NCI-H128 (cell line): ENCODE measurements at regions not wholly inside any gene's neighbourhood (a gene's known extent, or its start where the extent isn't known, plus 50 kb on each side); places are given as distances from the start of the nearest gene placed in this dataset.
"Not testable (repeated sequence)": the region's sequence is repeated elsewhere in the genome, so short reads cannot be mapped to it uniquely, and the experiment has no call there.

ENCODE experiments used
- DNase-seq: peaks from one replicate; lab custom pipeline; 2025; ENCODE audit not compliant: unreplicated experiment; lab: John Stamatoyannopoulos, UW

- no peak for DNase-seq
These were observed 54.4 kb upstream of the LGR5 start for GRCh38 chr12:71385155-71385554.

- DNase-seq = not testable (repeated sequence)
These were observed 62.8 kb upstream of the LGR5 start for GRCh38 chr12:71376711-71377355.

- no peak for DNase-seq
These were observed 68.5 kb upstream of the LGR5 start for GRCh38 chr12:71371122-71371521.

- DNase-seq = no peak
These were observed 79.6 kb upstream of the LGR5 start for GRCh38 chr12:71360013-71360412.

GRCh38 chr12:71356569-71356968 lies 83.0 kb upstream of the LGR5 start:
- DNase-seq = no peak

GRCh38 chr12:71354871-71355270 lies 84.7 kb upstream of the LGR5 start:
- DNase-seq = no peak

GRCh38 chr12:71353607-71354006 lies 86.0 kb upstream of the LGR5 start:
- no peak for DNase-seq

- no peak for DNase-seq
These were observed 89.6 kb upstream of the LGR5 start for GRCh38 chr12:71349950-71350349.

- no peak for DNase-seq
These were observed 100.7 kb upstream of the LGR5 start for GRCh38 chr12:71338933-71339332.

GRCh38 chr12:71335963-71336257 lies 103.7 kb upstream of the LGR5 start:
- DNase-seq = no peak

GRCh38 chr12:71335151-71335962 lies 104.2 kb upstream of the LGR5 start:
- no peak for DNase-seq

- DNase-seq = no peak
These were observed 106.2 kb upstream of the LGR5 start for GRCh38 chr12:71333418-71333817.

- no peak for DNase-seq
These were observed 109.6 kb upstream of the LGR5 start for GRCh38 chr12:71329956-71330355.

GRCh38 chr12:71321531-71321930 lies 118.1 kb upstream of the LGR5 start:
- DNase-seq = no peak

GRCh38 chr12:71321130-71321529 lies 118.5 kb upstream of the LGR5 start:
- no peak for DNase-seq

GRCh38 chr12:71315328-71315985 lies 124.1 kb upstream of the LGR5 start:
- no peak for DNase-seq

GRCh38 chr12:71312768-71313403 lies 126.7 kb upstream of the LGR5 start:
- DNase-seq = no peak

GRCh38 chr12:71311611-71312010 lies 128.0 kb upstream of the LGR5 start:
- DNase-seq = not testable (repeated sequence)

- DNase-seq = no peak
These were observed 132.8 kb upstream of the LGR5 start for GRCh38 chr12:71306808-71307207.

- no peak for DNase-seq
These were observed 135.3 kb upstream of the LGR5 start for GRCh38 chr12:71304306-71304705.

- DNase-seq = no peak
These were observed 136.4 kb upstream of the LGR5 start for GRCh38 chr12:71303199-71303598.
